Spinal cord (tissue), 9 donors: ENCODE measurements at regions not wholly inside any gene's neighbourhood (a gene's known extent, or its start where the extent isn't known, plus 50 kb on each side); places are given as distances from the start of the nearest gene placed in this dataset.

Source experiments
- DNase-seq, 6 donors: peaks; one replicate each; pipeline versions ENCODE4 v3.0.0 to v3.0.0-alpha.2; 2013 to 2015; ENCODE audit warnings: low spot score in 6 of 6, low read depth in 4 of 6
- H3K27ac ChIP-seq: one replicate; pipeline ENCODE4 v1.5.1; 2013; ENCODE audit warnings: low read depth, low read length, control low read depth
- H3K27me3 ChIP-seq: one replicate; pipeline ENCODE4 v1.6.1; 2013; ENCODE audit warnings: low read length; ENCODE audit not compliant: control insufficient read depth, insufficient read depth
- H3K36me3 ChIP-seq: one replicate; pipeline ENCODE4 v1.6.1; 2013; ENCODE audit warnings: low read length; ENCODE audit not compliant: control insufficient read depth, insufficient read depth
- H3K4me1 ChIP-seq: one replicate; pipeline ENCODE4 v1.6.1; 2013; ENCODE audit warnings: low read length; ENCODE audit not compliant: control insufficient read depth, insufficient read depth
- H3K4me3 ChIP-seq: one replicate; pipeline ENCODE4 v1.5.1; 2013; ENCODE audit warnings: low read depth, low read length, control low read depth
- H3K9me3 ChIP-seq: one replicate; pipeline ENCODE4 v1.6.1; 2013; ENCODE audit warnings: low read length; ENCODE audit not compliant: control insufficient read depth, insufficient read depth
- WGBS: methylation state at CpG from one replicate; pipeline ENCODE4 v1.1.5; 2013; ENCODE audit warnings: missing lambda C conversion rate; ENCODE audit not compliant: insufficient coverage; 5-methylcytosine and 5-hydroxymethylcytosine counted together
- donor health status: healthy.

DNA sequence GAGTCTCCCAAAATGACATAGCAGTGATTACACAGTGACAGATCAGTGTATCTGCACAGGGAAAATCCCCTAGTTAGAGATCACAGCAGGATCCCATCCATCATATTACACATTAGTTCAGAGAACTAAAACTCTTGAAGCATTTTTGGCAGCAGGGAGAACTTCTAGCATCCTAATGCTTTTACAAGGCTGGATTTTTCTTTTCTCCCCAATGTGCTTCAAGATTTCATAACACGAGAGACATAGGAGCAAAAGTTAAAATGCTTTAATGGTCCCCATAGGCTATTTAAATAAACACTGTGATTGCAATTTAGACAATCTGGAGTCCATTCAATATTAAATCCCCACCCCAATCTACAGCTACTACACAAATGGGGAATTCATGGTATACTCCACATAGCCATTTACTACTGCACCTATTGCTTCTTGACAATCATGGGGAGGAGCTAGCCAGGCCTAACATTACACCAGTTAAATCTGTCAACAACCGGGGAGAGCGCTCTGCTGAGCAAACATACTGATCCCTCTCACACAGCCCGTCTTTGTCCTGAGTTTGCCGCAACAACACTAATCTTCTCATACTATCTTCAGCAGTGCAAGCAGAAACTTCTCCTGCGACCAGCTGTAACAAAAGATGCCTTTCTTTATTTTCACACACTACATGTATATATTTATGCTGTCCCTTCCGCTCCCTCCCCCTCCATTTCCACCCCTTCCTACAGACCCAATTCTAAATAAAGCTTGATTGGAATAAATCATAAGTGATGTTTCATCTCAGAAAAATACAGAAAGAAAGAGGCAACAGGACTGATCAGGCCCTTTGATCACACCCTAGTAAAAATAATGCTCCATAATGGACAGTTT, 120.3 kb upstream of the SOX5 start:
- Histone ChIP-seq H3K27ac (peak overlapping the region; percentile 19), H3K4me1 (peaks cover 4% of the 10 kb centered on the region), H3K27me3 (no peaks in the 10 kb centered on the region), H3K4me3 (no peak overlapping the region), H3K9me3 (no peaks in the 10 kb centered on the region), H3K36me3 (no peaks in the 10 kb centered on the region)
- 36% methylated on average over 5 of the region's 7 CpGs for WGBS
- DNase-seq: peak in 2 of 6 donors; percentile 58 to 81

DNA sequence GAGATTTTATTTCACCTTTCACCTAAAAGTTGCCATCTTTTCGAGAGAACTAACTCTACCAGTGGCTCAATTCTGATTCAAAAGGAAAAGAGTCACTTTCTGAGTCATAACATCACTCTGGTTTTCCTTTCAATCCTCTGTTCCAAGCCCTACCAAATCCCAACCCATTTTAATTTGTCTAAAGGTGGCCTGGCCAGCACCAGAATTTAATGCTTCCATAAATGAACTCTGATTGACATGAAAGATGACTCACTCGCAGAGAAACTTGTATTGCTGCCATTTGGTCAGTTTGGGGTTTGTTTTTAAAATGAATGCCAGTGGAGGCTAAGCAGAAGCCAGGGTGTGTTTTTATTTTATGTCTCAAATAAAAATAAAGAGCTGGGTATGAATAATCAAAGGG, 117.4 kb upstream of the SOX5 start:
- Histone ChIP-seq H3K27me3 (no peaks in the 10 kb centered on the region), H3K4me1 (peaks cover 4% of the 10 kb centered on the region), H3K36me3 (no peaks in the 10 kb centered on the region), H3K9me3 (no peaks in the 10 kb centered on the region), H3K4me3 (no peak overlapping the region), H3K27ac (no peak overlapping the region)
- WGBS: 79% methylated on average over 2 of the region's 2 CpGs
- DNase-seq: no peak

DNA sequence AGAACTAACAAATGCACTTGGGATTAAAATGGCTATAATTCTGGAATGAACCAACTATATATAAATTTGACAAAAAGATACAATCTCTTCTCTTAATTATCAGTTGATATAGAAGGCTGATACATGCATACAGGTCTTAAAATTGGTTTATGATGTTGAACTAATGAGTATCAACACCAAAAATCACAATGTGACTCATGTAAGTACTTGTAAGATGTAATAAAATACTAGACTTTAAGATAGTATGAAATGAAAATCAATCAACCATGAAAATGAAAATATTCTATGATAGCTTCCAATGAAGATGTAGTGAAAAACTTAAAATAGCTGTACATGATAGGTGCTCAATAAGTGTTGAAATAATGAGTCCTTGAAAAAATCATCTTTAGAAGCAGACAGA, 116.6 kb upstream of the SOX5 start:
- Histone ChIP-seq H3K4me1 (peaks cover 4% of the 10 kb centered on the region), H3K36me3 (no peaks in the 10 kb centered on the region), H3K4me3 (no peak overlapping the region), H3K27me3 (no peaks in the 10 kb centered on the region), H3K9me3 (no peaks in the 10 kb centered on the region), H3K27ac (no peak overlapping the region)
- DNase-seq: no peak

DNA sequence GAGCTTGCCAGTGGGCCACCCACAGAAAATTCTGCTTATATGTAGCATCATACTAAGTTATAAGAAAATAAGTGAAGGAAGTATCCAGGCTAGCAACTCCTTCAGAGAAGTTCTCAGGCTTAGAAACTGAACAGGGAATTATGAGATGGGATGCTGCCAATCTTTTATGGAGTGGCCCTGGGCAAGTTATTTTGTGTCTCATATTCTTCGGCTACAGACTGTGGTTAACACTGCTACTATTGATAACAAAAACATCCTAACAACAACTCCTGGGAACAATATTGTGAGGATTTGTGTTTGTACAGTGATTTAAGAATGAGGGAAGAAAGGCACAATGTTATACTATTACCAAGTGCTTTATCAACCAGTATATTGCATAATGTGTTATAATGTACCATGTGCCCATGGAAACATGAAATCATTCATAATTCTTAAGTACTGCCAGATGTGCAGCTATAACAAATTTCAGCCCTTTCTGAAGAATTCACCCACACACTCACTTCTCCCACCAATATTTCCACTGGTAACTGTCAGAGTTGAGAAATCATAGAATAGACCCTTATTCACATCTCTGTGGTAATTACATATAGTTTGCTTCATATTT, 113.3 kb upstream of the SOX5 start:
- Histone ChIP-seq H3K27ac (no peak overlapping the region), H3K4me3 (no peak overlapping the region), H3K36me3 (no peaks in the 10 kb centered on the region), H3K27me3 (no peaks in the 10 kb centered on the region), H3K4me1 (no peaks in the 10 kb centered on the region), H3K9me3 (no peaks in the 10 kb centered on the region)
- DNase-seq: no peak
- WGBS: no CpG with 5 or more reads among the region's 1 CpG

DNA sequence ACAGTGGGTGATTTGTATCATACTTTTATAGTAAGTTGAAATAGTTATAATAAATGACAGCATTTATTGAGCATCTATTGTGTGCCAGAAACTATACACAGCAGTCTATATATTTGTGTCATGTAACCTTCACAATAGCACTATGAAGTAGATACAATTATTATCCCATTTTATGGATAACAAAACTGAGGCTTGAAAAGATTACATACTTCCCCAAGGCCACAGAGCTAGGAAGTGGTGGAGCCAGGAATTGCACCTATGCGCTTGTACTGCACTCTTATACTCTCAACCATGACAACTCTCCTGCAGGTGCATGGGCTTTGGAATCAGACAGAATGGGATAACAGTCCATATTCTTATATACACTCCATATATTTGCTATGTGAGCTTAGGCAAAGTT, 110.6 kb upstream of the SOX5 start:
- no peaks in the 10 kb centered on the region for H3K9me3 ChIP-seq
- no peaks in the 10 kb centered on the region for H3K36me3 ChIP-seq
- H3K4me1 ChIP-seq: no peaks in the 10 kb centered on the region
- no peak overlapping the region for H3K27ac ChIP-seq
- no peak overlapping the region for H3K4me3 ChIP-seq
- DNase-seq: no peak
- no CpG with 5 or more reads among the region's 1 CpG for WGBS
- H3K27me3 ChIP-seq: no peaks in the 10 kb centered on the region

DNA sequence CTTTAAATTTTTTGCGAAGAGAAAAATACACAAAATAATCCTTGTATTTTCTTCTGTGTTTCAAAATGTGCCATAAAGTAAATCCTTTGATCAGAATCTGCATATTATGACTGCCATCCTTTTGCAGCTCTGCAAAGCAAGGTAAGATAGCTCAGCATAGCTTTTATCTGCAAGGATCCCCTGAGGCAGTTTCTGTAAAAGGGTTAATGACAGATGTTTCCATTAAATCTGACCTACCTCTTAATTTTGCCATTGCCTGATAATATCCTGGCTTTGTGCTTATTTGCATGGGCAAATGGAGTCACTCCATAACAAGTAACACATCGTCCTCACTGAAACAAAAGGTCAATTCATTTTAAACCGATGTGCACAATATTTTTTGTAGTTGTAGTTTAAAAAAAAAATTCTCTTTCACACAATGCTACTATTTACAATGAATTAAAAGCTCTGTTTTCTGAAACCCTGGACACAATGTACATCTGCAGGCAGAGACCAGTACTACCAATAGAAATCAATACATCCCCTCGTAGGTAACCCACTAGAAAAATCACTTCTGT, 108.5 kb upstream of the SOX5 start:
- no CpG with 5 or more reads among the region's 4 CpGs for WGBS
- no peaks in the 10 kb centered on the region for H3K4me1 ChIP-seq
- H3K9me3 ChIP-seq: no peaks in the 10 kb centered on the region
- peak in 1 of 6 donors; percentile 31 for DNase-seq
- no peaks in the 10 kb centered on the region for H3K27me3 ChIP-seq
- no peak overlapping the region for H3K27ac ChIP-seq
- H3K36me3 ChIP-seq: no peaks in the 10 kb centered on the region
- H3K4me3 ChIP-seq: no peak overlapping the region

DNA sequence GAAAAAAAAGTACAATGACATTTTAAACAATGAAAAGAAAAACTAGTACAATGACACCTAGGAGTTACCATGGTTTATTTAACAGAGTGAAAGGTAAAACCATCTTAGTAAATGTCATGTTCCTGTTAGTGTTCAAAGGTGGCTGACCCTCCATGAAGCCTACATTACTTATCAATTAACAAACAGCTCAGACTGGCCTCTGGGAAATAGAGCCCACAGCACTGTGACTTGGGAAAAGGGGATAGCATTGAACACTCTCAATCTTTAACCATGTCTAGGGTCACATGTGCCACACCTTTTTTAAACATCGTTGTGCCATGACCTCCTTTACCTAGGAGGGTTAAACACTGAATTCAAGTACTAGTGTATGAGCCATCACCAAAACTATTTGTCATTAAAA, 106.3 kb upstream of the SOX5 start:
- DNase-seq: no peak
- no peaks in the 10 kb centered on the region for H3K36me3 ChIP-seq
- no peak overlapping the region for H3K4me3 ChIP-seq
- no peaks in the 10 kb centered on the region for H3K9me3 ChIP-seq
- no CpG with 5 or more reads among the region's 1 CpG for WGBS
- no peaks in the 10 kb centered on the region for H3K4me1 ChIP-seq
- H3K27ac ChIP-seq: no peak overlapping the region
- H3K27me3 ChIP-seq: no peaks in the 10 kb centered on the region

DNA sequence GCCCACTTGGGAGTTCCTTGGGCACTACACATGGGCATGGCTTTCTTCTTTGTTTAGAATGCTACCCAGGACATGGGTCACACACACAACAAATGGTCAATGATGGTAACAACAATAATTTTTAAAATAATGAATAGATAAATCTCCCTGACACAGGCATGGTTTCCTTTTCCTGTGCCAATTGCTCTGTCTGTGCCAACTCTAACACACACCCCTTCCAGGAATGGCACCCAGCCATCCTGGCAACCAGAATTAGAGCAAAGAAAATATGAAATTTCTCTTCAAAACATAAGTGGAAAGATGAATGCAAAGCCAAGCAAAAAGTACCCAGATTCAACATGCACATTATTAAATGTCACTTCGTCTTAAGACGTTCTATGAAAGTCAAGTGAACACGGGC, 104.9 kb upstream of the SOX5 start:
- Histone ChIP-seq H3K36me3 (no peaks in the 10 kb centered on the region), H3K4me1 (no peaks in the 10 kb centered on the region), H3K4me3 (no peak overlapping the region), H3K9me3 (no peaks in the 10 kb centered on the region), H3K27ac (no peak overlapping the region), H3K27me3 (no peaks in the 10 kb centered on the region)
- peak in 1 of 6 donors; percentile 90 for DNase-seq
- WGBS: no CpG with 5 or more reads among the region's 3 CpGs

DNA sequence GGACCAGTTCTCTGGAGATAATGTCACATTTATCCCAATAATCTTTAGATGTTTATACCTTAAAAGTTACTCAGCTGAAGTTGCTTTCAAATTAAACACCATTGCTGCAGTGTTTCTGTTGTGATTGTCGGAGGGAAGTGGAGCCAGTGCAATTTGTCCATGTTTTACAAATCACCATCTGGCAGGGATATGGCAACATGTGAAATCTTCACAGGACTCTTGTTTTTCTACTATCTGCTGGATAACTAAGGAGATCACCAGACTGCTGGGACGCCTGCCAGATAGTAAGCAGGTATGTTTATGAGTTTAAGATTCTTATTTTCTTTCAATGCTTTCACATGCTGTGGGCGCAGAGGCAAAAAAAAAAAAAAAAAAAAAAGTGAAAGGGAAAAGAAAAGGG, 100.3 kb upstream of the SOX5 start:
- H3K36me3 ChIP-seq: no peaks in the 10 kb centered on the region
- no peak overlapping the region for H3K27ac ChIP-seq
- no peaks in the 10 kb centered on the region for H3K27me3 ChIP-seq
- WGBS: 80% methylated on average over 1 of the region's 3 CpGs
- peak in 1 of 6 donors; percentile 82 for DNase-seq
- H3K9me3 ChIP-seq: peaks cover 5% of the 10 kb centered on the region
- H3K4me3 ChIP-seq: no peak overlapping the region
- no peaks in the 10 kb centered on the region for H3K4me1 ChIP-seq

DNA sequence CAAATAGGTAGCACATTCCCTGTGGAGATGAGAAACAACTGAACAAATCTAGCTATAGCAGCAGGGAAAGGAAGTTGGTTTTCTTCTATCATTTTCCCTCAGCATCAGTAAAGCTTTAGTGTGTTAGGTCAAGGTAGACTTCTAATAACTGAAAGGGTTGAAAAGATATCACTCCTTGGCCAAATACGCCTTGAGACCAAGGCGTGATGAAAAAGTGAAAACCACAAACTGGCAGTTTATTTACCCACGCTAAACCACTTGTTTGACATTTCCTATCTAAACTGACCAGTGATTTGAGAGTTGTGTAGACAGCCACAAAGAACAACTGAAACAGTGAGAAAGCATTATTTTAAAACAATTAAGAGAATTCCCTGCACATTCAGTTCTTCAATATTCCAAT, 99.6 kb upstream of the SOX5 start:
- no peaks in the 10 kb centered on the region for H3K36me3 ChIP-seq
- no CpG with 5 or more reads among the region's 3 CpGs for WGBS
- peaks cover 5% of the 10 kb centered on the region for H3K9me3 ChIP-seq
- no peaks in the 10 kb centered on the region for H3K27me3 ChIP-seq
- no peak overlapping the region for H3K4me3 ChIP-seq
- no peaks in the 10 kb centered on the region for H3K4me1 ChIP-seq
- H3K27ac ChIP-seq: no peak overlapping the region
- no peak for DNase-seq
